HCT116 (cell line): ENCODE measurements at regions not wholly inside any gene's neighbourhood (a gene's known extent, or its start where the extent isn't known, plus 50 kb on each side); places are given as distances from the start of the nearest gene placed in this dataset.

Experiments
- ATAC-seq: fragments of 200-7000 bp; cut with Tn5 transposase; 2 replicates; pipeline ENCODE4 v1.9.1; 2020; ENCODE audit warnings: mild to moderate bottlenecking, moderate library complexity
- BruUV-seq: library from RNA; stranded (reverse); fragments of 400-500 nt; replicated peaks from 2 replicates; lab custom pipeline; 2021; lab: Mats Ljungman, UMichigan
- CTCF ChIA-PET: fragments of 300-600 bp; sonication (Branson Sonifier 250); formaldehyde crosslinking; loops from one replicate; lab custom pipeline; 2021; ENCODE audit warnings: antibody characterized with exemption; lab: Charles Lee
- POLR2A ChIA-PET: fragments of 300-600, 350-600 bp; sonication (Branson Sonifier 250); formaldehyde crosslinking; loops from one replicate; lab custom pipeline; 2021; ENCODE audit warnings: antibody characterized with exemption; lab: Charles Lee
- RAD21 ChIA-PET, 2 experiments: fragments of 300-600 bp; sonication (Branson Sonifier 250); formaldehyde crosslinking; loops; one replicate each; lab custom pipeline; 2023; ENCODE audit warnings: low total read pairs in 2 of 2; ENCODE audit not compliant: uncharacterized antibody in 2 of 2, unreplicated experiment in 2 of 2, low non-redundant PET in 1 of 2; lab: Charles Lee
- DNase-seq: peaks from one replicate; pipeline ENCODE4 v3.0.0-alpha.2; 2010; ENCODE audit warnings: low read depth, low spot score
- H2AFZ ChIP-seq: fragments of 200-600 bp; shearing (Covaris generic), sonication (generic); 2 replicates; pipeline ENCODE4 v1.6.1; 2017; ENCODE audit warnings: low read depth, mixed run types, mixed read lengths, antibody characterized with exemption, low read length; ENCODE audit not compliant: poor library complexity, severe bottlenecking
- H3K27ac ChIP-seq: 2 replicates; pipeline ENCODE4 v1.5.1; 2012; ENCODE audit warnings: low read depth, low read length
- H3K27me3 ChIP-seq: fragments of 200-600 bp; sonication (generic); 2 replicates; pipeline ENCODE4 v1.6.1; 2016; ENCODE audit warnings: mixed run types, low read length, mixed read lengths; ENCODE audit not compliant: insufficient read depth
- H3K36me3 ChIP-seq, 2 experiments: fragments of 200-500 bp in 1 of 2; fragments of 200-600 bp in 1 of 2; sonication (Bioruptor generic) in 1 of 2; sonication (generic) in 1 of 2; 2 replicates each; pipeline versions ENCODE4 v1.5.1 to v1.6.1; 2014 to 2016; ENCODE audit warnings: low read length in 2 of 2, inconsistent platforms in 1 of 2, mixed read lengths in 1 of 2, mixed run types in 1 of 2; ENCODE audit not compliant: insufficient read depth in 2 of 2, control insufficient read depth in 1 of 2
- H3K4me1 ChIP-seq, 2 experiments: fragments of 200-600 bp in 1 of 2; sonication (generic) in 1 of 2; 2 replicates each; pipeline versions ENCODE4 v1.5.1 to v1.6.1; 2012 to 2017; ENCODE audit warnings: low read length in 2 of 2, inconsistent platforms in 1 of 2, mild to moderate bottlenecking in 1 of 2, mixed read lengths in 1 of 2, mixed run types in 1 of 2, moderate library complexity in 1 of 2; ENCODE audit not compliant: insufficient read depth in 2 of 2, control insufficient read depth in 1 of 2
- H3K4me2 ChIP-seq: fragments of 200-600 bp; sonication (generic); 2 replicates; pipeline ENCODE4 v1.6.1; 2017; ENCODE audit warnings: mixed run types, low read length, mixed read lengths
- H3K4me3 ChIP-seq, 2 experiments: fragments of 200-600 bp in 1 of 2; sonication (generic) in 1 of 2; replicated peaks in 1 of 2; 2 replicates each; pipeline ENCODE4 v1.5.1; 2011 to 2016; ENCODE audit warnings: low read length in 2 of 2, control low read depth in 1 of 2, low read depth in 1 of 2, mild to moderate bottlenecking in 1 of 2, mixed read lengths in 1 of 2, mixed run types in 1 of 2
- H3K79me2 ChIP-seq: fragments of 200-600 bp; sonication (generic); 2 replicates; pipeline ENCODE4 v1.6.1; 2017; ENCODE audit warnings: mild to moderate bottlenecking, mixed run types, low read length, moderate library complexity, mixed read lengths; ENCODE audit not compliant: insufficient read depth
- H3K9ac ChIP-seq: fragments of 200-600 bp; sonication (generic); 2 replicates; pipeline ENCODE4 v1.6.1; 2016; ENCODE audit warnings: low read length, mixed read lengths
- H3K9me2 ChIP-seq: fragments of 200-600 bp; sonication (generic), shearing (Covaris generic); 2 replicates; pipeline ENCODE4 v1.6.1; 2017; ENCODE audit warnings: mixed run types, mild to moderate bottlenecking, moderate library complexity; ENCODE audit not compliant: insufficient read depth
- H3K9me3 ChIP-seq, 2 experiments: fragments of 200-500 bp in 1 of 2; fragments of 200-600 bp in 1 of 2; sonication (Bioruptor generic) in 1 of 2; sonication (generic) in 1 of 2; 2 replicates each; pipeline ENCODE4 v1.6.1; 2014 to 2017; ENCODE audit warnings: low read length in 2 of 2, mixed read lengths in 2 of 2, inconsistent platforms in 1 of 2, low read depth in 1 of 2, mild to moderate bottlenecking in 1 of 2, mixed run types in 1 of 2, moderate library complexity in 1 of 2; ENCODE audit not compliant: control insufficient read depth in 1 of 2, insufficient read depth in 1 of 2
- H4K20me1 ChIP-seq: fragments of 200-600 bp; sonication (generic), shearing (Covaris generic); 2 replicates; pipeline ENCODE4 v1.6.1; 2017; ENCODE audit warnings: mixed run types, mild to moderate bottlenecking, moderate library complexity; ENCODE audit not compliant: insufficient read depth
- ATF3 ChIP-seq: IDR thresholded peaks from 2 replicates; pipeline ENCODE4 v1.6.1; 2012
- CBX3 ChIP-seq: IDR thresholded peaks from 2 replicates; pipeline ENCODE4 v1.6.1; 2012; ENCODE audit warnings: low read depth
- CTCF ChIP-seq, 3 experiments: fragments of 200-600 bp in 1 of 3; sonication (generic) in 1 of 3; IDR thresholded peaks in 2 of 3; conservative IDR thresholded peaks in 1 of 3; 2 replicates each; pipeline ENCODE4 v1.5.1; 2012 to 2017; ENCODE audit warnings: low read depth in 2 of 3, low read length in 2 of 3, antibody characterized with exemption in 1 of 3, borderline replicate concordance in 1 of 3, control low read depth in 1 of 3, mild to moderate bottlenecking in 1 of 3, mixed read lengths in 1 of 3, mixed run types in 1 of 3, moderate library complexity in 1 of 3; ENCODE audit not compliant: insufficient read depth in 1 of 3
- ELF1 ChIP-seq: IDR thresholded peaks from 2 replicates; pipeline ENCODE4 v1.6.1; 2012; ENCODE audit warnings: low read depth, borderline replicate concordance
- EZH2 ChIP-seq: fragments of 200-600 bp; sonication (generic); IDR thresholded peaks from 2 replicates; pipeline ENCODE4 v1.6.1; 2017; ENCODE audit warnings: antibody characterized with exemption, mixed run types
- EZH2phosphoT487 ChIP-seq: fragments of 200-600 bp; IDR thresholded peaks from 2 replicates; pipeline ENCODE4 v1.6.1; 2018; ENCODE audit warnings: antibody characterized with exemption, borderline replicate concordance
- FOSL1 ChIP-seq: IDR thresholded peaks from 2 replicates; pipeline ENCODE4 v1.6.1; 2012; ENCODE audit warnings: low read depth
- JUND ChIP-seq: IDR thresholded peaks from 2 replicates; pipeline ENCODE4 v1.6.1; 2012
- MAX ChIP-seq: IDR thresholded peaks from 2 replicates; pipeline ENCODE4 v1.6.1; 2012
- POLR2A ChIP-seq: IDR thresholded peaks from 2 replicates; pipeline ENCODE4 v1.7.0; 2011; ENCODE audit warnings: borderline replicate concordance; ENCODE audit not compliant: insufficient read depth, insufficient read length; ENCODE audit errors: extremely low read depth
- POLR2AphosphoS5 ChIP-seq: IDR thresholded peaks from 2 replicates; pipeline ENCODE4 v1.6.1; 2011; ENCODE audit warnings: mild to moderate bottlenecking, low read depth, low read length, moderate library complexity
- RAD21 ChIP-seq: IDR thresholded peaks from 2 replicates; pipeline ENCODE4 v1.6.1; 2012; ENCODE audit warnings: low read depth, mild to moderate bottlenecking
- REST ChIP-seq: IDR thresholded peaks from 2 replicates; pipeline ENCODE4 v1.6.1; 2012; ENCODE audit warnings: low read depth
- SP1 ChIP-seq: IDR thresholded peaks from 2 replicates; pipeline ENCODE4 v1.6.1; 2012; ENCODE audit warnings: low read depth
- SRF ChIP-seq: IDR thresholded peaks from 2 replicates; pipeline ENCODE4 v1.6.1; 2012; ENCODE audit warnings: low read depth
- TCF7L2 ChIP-seq: IDR thresholded peaks from 2 replicates; pipeline ENCODE4 v1.7.0; 2011; ENCODE audit warnings: borderline replicate concordance, inconsistent platforms; ENCODE audit not compliant: insufficient read depth, insufficient read length; ENCODE audit errors: extremely low read depth
- YY1 ChIP-seq: IDR thresholded peaks from 2 replicates; pipeline ENCODE4 v1.6.1; 2011; ENCODE audit warnings: low read length, low read depth, moderate library complexity, mild to moderate bottlenecking; ENCODE audit not compliant: insufficient replicate concordance; ENCODE audit errors: extremely low read depth
- ZBTB33 ChIP-seq: IDR thresholded peaks from 2 replicates; pipeline ENCODE4 v1.6.1; 2011; ENCODE audit warnings: mild to moderate bottlenecking, low read length, moderate library complexity; ENCODE audit not compliant: insufficient replicate concordance; ENCODE audit errors: extremely low read depth
- ZFX ChIP-seq: fragments of 450-650 bp; IDR thresholded peaks from 2 replicates; pipeline ENCODE4 v1.6.1; 2017
- ZNF274 ChIP-seq: fragments of 200-500 bp; sonication (Bioruptor generic); IDR thresholded peaks from 2 replicates; pipeline ENCODE4 v1.6.1; 2014; ENCODE audit warnings: mild to moderate bottlenecking, low read depth, low read length, inconsistent platforms
- intact Hi-C: fragments of 100-400 bp; cut with micrococcal nuclease; formaldehyde crosslinking; loops from 2 replicates; pipeline ENCODE4 v1.10.0; 2022

GRCh38 chr3:87795701-87796100, 263.1 kb downstream of the CGGBP1 start:
- no peak overlapping the region for H2AFZ ChIP-seq
- H3K4me3 ChIP-seq, result no peak overlapping the region
- ChIA-PET CTCF (no interaction called here), POLR2A (no interaction called here), RAD21 (no interaction called here)
- H3K9me2 ChIP-seq, result no peaks in the 10 kb centered on the region
- no peak for TF ChIP-seq POLR2A
- no peak for TF ChIP-seq RAD21
- no peak for TF ChIP-seq REST
- no peak for TF ChIP-seq SP1
- no peak for TF ChIP-seq EZH2
- TF ChIP-seq ELF1, result no peak
- TF ChIP-seq FOSL1, result no peak
- no peak for TF ChIP-seq ATF3
- TF ChIP-seq EZH2phosphoT487, result no peak
- no peak for TF ChIP-seq CTCF (IDR thresholded peaks at IDR 0.05 in 2 of 3, conservative IDR thresholded peaks at IDR 0.05 in 1 of 3; ENCODE audit: borderline replicate concordance in 1 of 3, insufficient read depth in 1 of 3, low read depth in 2 of 3, low read length in 2 of 3)
- no peak for TF ChIP-seq CBX3
- TF ChIP-seq SRF, result no peak
- no peak for TF ChIP-seq YY1
- no peak for TF ChIP-seq MAX
- no peak for TF ChIP-seq JUND
- no peak for TF ChIP-seq ZBTB33
- TF ChIP-seq ZNF274, result no peak
- no peak for TF ChIP-seq TCF7L2
- TF ChIP-seq ZFX, result no peak
- TF ChIP-seq POLR2AphosphoS5, result no peak
- no peaks in the 10 kb centered on the region for H3K27me3 ChIP-seq
- DNase-seq (no peak), ATAC-seq (no peak)
- H3K4me1 ChIP-seq, result no peaks in the 10 kb centered on the region
- intact Hi-C loops, result no loop called here
- H3K79me2 ChIP-seq, result no peaks in the 10 kb centered on the region
- no peak overlapping the region for H3K9ac ChIP-seq
- no peaks in the 10 kb centered on the region for H3K9me3 ChIP-seq
- no peaks in the 10 kb centered on the region for H4K20me1 ChIP-seq
- no peak overlapping the region for H3K4me2 ChIP-seq
- no TSS peak for BruUV-seq
- H3K36me3 ChIP-seq, result no peaks in the 10 kb centered on the region
- H3K27ac ChIP-seq, result no peak overlapping the region
